HAP-1 (cell line): ENCODE measurements at regions not wholly inside any gene's neighbourhood (a gene's known extent, or its start where the extent isn't known, plus 50 kb on each side); places are given as distances from the start of the nearest gene placed in this dataset.
A peak's percentile ranks its signal among the peaks of the same experiment; 100 is the strongest.

Source experiments
- DNase-seq, 2 experiments: peaks; one replicate each; pipeline ENCODE4 v3.0.0-alpha.2; 2016 to 2020; ENCODE audit warnings: low spot score in 2 of 2
- H3K27me3 ChIP-seq: fragments of 250-450 bp; sonication (Bioruptor Pico); 2 replicates; pipeline ENCODE4 v1.5.1; 2020; ENCODE audit warnings: low read depth, mild to moderate bottlenecking, moderate library complexity
- H3K36me3 ChIP-seq: fragments of 250-450 bp; sonication (Bioruptor Pico); replicated peaks from 2 replicates; pipeline ENCODE4 v1.5.1; 2020; ENCODE audit warnings: mild to moderate bottlenecking
- H3K4me1 ChIP-seq: fragments of 250-450 bp; sonication (Bioruptor Pico); 2 replicates; pipeline ENCODE4 v1.5.1; 2020; ENCODE audit warnings: mild to moderate bottlenecking
- H3K4me3 ChIP-seq: fragments of 250-450 bp; sonication (Bioruptor Pico); 2 replicates; pipeline ENCODE4 v1.5.1; 2020; ENCODE audit warnings: mild to moderate bottlenecking, moderate library complexity
- H3K9me3 ChIP-seq: fragments of 250-450 bp; sonication (Bioruptor Pico); 2 replicates; pipeline ENCODE4 v1.5.1; 2020; ENCODE audit warnings: mild to moderate bottlenecking, moderate library complexity
- in situ Hi-C: fragments of 300-500 bp; cut with MboI; formaldehyde crosslinking; loops from 3 replicates; pipeline ENCODE4 v1.14.3; 2020; ENCODE audit warnings: low sequenced_read_pairs, inconsistent platforms, mixed read lengths

DNA sequence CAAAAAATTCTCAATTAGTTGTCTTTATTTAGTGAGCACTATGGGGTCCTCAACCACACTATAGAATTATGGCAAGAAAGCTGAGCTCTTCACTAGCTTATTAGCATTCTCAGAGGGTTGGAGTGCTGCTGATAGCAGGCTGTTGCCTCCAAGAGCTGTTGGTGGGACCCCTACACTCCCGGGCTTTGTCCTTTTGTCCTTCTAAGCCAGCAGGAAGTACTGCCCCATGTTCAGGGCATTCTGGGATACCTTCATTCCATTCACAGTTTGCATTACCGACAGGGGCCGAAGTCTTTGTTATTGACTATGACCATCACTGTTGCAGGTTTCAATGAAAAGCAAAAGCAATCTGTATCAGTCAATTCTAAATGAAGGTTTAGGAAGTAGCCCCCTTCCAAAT is 89.5 kb upstream of the OTX2 start:
- in situ Hi-C loops = no loop called here
- Histone ChIP-seq H3K27me3 (no peaks in the 10 kb centered on the region), H3K4me3 (no peak overlapping the region), H3K36me3 (no peaks in the 10 kb centered on the region), H3K4me1 (peaks cover 92% of the 10 kb centered on the region), H3K9me3 (no peaks in the 10 kb centered on the region)
- DNase-seq = peak; percentile 42 to 57

DNA sequence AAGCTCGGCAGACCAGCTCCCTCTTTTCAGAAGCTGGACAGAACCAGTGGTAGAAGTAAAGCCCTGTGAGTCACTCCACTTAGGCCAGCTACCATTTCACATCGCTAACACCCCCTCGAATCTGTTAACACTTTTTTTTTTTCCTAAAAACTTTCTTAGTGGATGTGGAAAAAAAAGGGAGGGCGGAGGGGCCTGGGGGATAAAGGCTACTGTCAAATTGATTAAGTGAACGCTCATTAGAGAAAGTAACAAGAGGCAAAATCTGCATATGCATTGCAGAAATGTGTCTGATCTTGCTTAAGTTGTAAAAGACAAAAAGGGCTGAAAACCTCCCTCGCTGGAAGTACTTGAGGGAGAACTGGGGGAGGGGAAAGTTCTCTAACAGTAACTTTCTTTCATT is 86.6 kb upstream of the OTX2 start:
- H3K4me1 ChIP-seq = peaks cover 95% of the 10 kb centered on the region
- no peaks in the 10 kb centered on the region for H3K27me3 ChIP-seq
- no peak overlapping the region for H3K4me3 ChIP-seq
- peak; percentile 77 to 98 for DNase-seq
- H3K36me3 ChIP-seq = no peaks in the 10 kb centered on the region
- in situ Hi-C loops = no loop called here
- no peaks in the 10 kb centered on the region for H3K9me3 ChIP-seq

- no peak for DNase-seq
- H3K4me3 ChIP-seq = no peak overlapping the region
- peaks cover 93% of the 10 kb centered on the region for H3K4me1 ChIP-seq
- no peaks in the 10 kb centered on the region for H3K36me3 ChIP-seq
- no peaks in the 10 kb centered on the region for H3K27me3 ChIP-seq
- H3K9me3 ChIP-seq = no peaks in the 10 kb centered on the region
- in situ Hi-C loops = no loop called here
Measured at GRCh38 chr14:56896231-56896630, 86.0 kb upstream of the OTX2 start.

DNA sequence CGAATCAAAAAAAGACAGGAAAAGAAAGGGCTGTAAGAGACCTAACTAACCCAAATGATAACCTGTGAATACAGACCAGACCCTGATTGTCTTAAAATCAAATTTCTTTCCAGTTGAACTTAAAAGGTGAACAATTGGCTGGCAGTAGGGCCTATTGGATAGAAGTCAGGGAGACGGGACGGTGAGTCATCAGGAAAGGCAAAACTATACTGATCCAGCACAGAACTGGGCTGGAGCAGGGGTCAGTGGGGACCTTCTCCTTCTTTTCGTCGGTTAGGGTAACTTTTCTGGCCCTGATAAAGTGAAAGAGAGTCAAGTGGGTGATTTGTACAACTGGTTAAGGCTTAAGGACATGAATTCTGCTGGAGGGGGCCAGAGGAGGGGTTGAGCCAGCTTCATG is 84.9 kb upstream of the OTX2 start:
- DNase-seq = peak in 1 of 2 experiments; percentile 37
- H3K9me3 ChIP-seq = no peaks in the 10 kb centered on the region

GRCh38 chr14:56894591-56894991 is 84.3 kb upstream of the OTX2 start:
- H3K36me3 ChIP-seq = no peaks in the 10 kb centered on the region
- in situ Hi-C loops = loop anchor here (5.0 kb wide), 1 partner anchor 77 kb away; no protein-coding TSS in a partner anchor
- peak; percentile 76 to 98 for DNase-seq
- no peak overlapping the region for H3K4me3 ChIP-seq
- H3K9me3 ChIP-seq = no peaks in the 10 kb centered on the region
- H3K4me1 ChIP-seq = peaks cover 89% of the 10 kb centered on the region
- no peaks in the 10 kb centered on the region for H3K27me3 ChIP-seq

More for the DNA sequence above, 84.9 kb upstream of the OTX2 start:
- Histone ChIP-seq H3K4me1 (peaks cover 89% of the 10 kb centered on the region), H3K36me3 (no peaks in the 10 kb centered on the region), H3K27me3 (no peaks in the 10 kb centered on the region), H3K4me3 (no peak overlapping the region)
- in situ Hi-C loops = no loop called here

DNA sequence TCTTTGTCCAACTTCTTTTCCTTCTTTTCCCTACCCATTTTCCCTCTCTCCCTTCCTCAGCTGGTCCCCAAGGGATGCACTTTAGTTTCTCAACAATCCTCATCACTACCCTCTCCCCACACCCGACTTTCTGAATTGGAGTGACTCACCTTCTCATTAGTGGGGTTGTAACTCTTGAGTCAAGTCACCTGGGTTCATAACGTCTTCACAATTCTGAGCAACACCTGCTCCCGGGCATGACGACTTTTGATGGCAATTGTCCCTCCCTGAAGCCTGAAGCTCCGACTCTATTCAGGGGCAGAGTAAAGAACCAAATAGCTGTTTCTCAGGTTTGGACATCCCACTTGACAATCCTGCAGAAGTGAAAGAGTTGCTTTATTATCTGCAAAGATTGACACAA is 82.7 kb upstream of the OTX2 start:
- peaks cover 88% of the 10 kb centered on the region for H3K4me1 ChIP-seq
- H3K27me3 ChIP-seq = no peaks in the 10 kb centered on the region
- no peak overlapping the region for H3K4me3 ChIP-seq
- no peak for DNase-seq
- no peaks in the 10 kb centered on the region for H3K36me3 ChIP-seq
- in situ Hi-C loops = loop anchor here (5.0 kb wide), 1 partner anchor 76 kb away; no protein-coding TSS in a partner anchor
- H3K9me3 ChIP-seq = no peaks in the 10 kb centered on the region

GRCh38 chr14:56891226-56891625 is 80.9 kb upstream of the OTX2 start:
- Histone ChIP-seq H3K36me3 (no peaks in the 10 kb centered on the region), H3K4me1 (peaks cover 90% of the 10 kb centered on the region), H3K9me3 (no peaks in the 10 kb centered on the region), H3K4me3 (no peak overlapping the region), H3K27me3 (no peaks in the 10 kb centered on the region)
- DNase-seq = peak; percentile 72 to 97
- in situ Hi-C loops = loop anchor here (5.0 kb wide), 1 partner anchor 74 kb away; no protein-coding TSS in a partner anchor

GRCh38 chr14:56889705-56890104 is 79.4 kb upstream of the OTX2 start:
- no peaks in the 10 kb centered on the region for H3K36me3 ChIP-seq
- H3K27me3 ChIP-seq = no peaks in the 10 kb centered on the region
- in situ Hi-C loops = loop anchor here (5.0 kb wide), 1 partner anchor 72 kb away; no protein-coding TSS in a partner anchor
- no peaks in the 10 kb centered on the region for H3K9me3 ChIP-seq
- DNase-seq = no peak
- no peak overlapping the region for H3K4me3 ChIP-seq
- H3K4me1 ChIP-seq = peaks cover 92% of the 10 kb centered on the region

DNA sequence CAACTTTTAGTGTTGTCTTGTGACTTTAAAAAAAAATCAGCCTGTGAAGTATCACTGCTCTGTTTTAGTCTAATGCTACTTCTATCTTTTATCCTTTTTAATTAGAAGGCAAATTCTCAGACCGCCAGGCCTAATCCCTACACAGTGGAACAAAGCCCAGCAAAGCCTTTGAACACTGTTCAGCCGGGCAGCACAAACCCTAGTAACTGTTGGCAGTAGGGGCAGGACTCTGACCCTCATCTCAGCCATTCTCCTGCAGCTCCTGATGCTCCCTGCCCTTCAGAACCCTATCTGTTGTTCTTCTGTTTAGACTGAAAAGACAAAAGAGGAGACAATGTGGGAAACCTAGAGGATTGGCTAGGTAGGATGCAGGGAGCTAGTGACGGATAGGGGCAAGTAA is 78.0 kb upstream of the OTX2 start:
- peaks cover 83% of the 10 kb centered on the region for H3K4me1 ChIP-seq

GRCh38 chr14:56887216-56887615 is 76.9 kb upstream of the OTX2 start:
- Histone ChIP-seq H3K27me3 (no peaks in the 10 kb centered on the region), H3K4me3 (no peak overlapping the region), H3K9me3 (no peaks in the 10 kb centered on the region), H3K36me3 (no peaks in the 10 kb centered on the region), H3K4me1 (peaks cover 73% of the 10 kb centered on the region)
- in situ Hi-C loops = no loop called here
- DNase-seq = peak in 1 of 2 experiments; percentile 76

More for the DNA sequence above, 78.0 kb upstream of the OTX2 start:
- in situ Hi-C loops = no loop called here
- DNase-seq = peak; percentile 83 to 87
- no peak overlapping the region for H3K4me3 ChIP-seq
- no peaks in the 10 kb centered on the region for H3K27me3 ChIP-seq
- no peaks in the 10 kb centered on the region for H3K36me3 ChIP-seq
- no peaks in the 10 kb centered on the region for H3K9me3 ChIP-seq

GRCh38 chr14:56886471-56887062 is 76.3 kb upstream of the OTX2 start:
- H3K36me3 ChIP-seq = no peaks in the 10 kb centered on the region
- peaks cover 66% of the 10 kb centered on the region for H3K4me1 ChIP-seq
- in situ Hi-C loops = no loop called here
- no peaks in the 10 kb centered on the region for H3K27me3 ChIP-seq
- H3K4me3 ChIP-seq = no peak overlapping the region
- H3K9me3 ChIP-seq = no peaks in the 10 kb centered on the region
- DNase-seq = peak in 1 of 2 experiments; percentile 89

GRCh38 chr14:56885825-56886224 is 75.5 kb upstream of the OTX2 start:
- Histone ChIP-seq H3K27me3 (no peaks in the 10 kb centered on the region), H3K4me3 (no peak overlapping the region), H3K36me3 (no peaks in the 10 kb centered on the region), H3K4me1 (peaks cover 64% of the 10 kb centered on the region), H3K9me3 (no peaks in the 10 kb centered on the region)
- DNase-seq = peak; percentile 54 to 74
- in situ Hi-C loops = no loop called here

DNA sequence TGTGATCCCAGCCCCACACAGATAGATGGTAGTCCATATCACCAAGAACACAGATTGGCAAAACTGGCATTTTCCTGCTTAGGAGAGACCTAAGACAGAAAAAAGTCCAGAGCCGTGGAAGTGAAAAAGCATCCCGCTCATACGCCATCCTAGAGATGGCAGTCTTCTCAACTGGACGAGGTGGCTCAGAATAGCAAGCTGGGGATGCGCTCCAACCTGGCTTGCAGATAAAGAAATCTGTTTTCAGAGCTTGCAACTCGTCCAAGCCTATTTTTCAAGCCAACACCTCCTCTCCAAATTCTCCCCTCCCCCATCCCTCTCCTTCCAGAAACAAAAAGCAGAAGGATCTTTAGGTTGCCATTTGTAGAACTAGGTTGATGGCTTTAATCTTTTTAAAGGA is 74.3 kb upstream of the OTX2 start:
- no peaks in the 10 kb centered on the region for H3K27me3 ChIP-seq
- no peak for DNase-seq
- peaks cover 52% of the 10 kb centered on the region for H3K4me1 ChIP-seq
- H3K36me3 ChIP-seq = no peaks in the 10 kb centered on the region
- in situ Hi-C loops = no loop called here
- no peaks in the 10 kb centered on the region for H3K9me3 ChIP-seq
- no peak overlapping the region for H3K4me3 ChIP-seq

DNA sequence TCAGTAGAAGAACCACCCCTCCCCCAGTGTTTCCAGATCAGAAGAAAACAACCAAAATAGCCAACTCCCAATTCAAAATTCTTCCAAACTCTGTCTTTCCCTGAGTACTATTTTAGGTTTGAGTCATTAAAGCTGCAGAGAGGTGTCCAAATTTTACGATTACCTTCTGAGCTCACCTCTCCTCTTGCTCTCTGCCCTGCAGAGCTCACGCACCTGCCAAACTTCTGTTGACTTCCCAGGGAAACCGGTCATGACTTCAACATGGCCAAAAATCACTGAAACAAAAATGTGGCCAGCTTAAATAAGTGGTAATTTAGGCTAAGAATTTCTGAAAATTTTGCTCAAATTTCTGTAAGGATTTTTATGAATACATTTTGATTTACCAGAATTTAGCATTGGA is 70.9 kb upstream of the OTX2 start:
- no peaks in the 10 kb centered on the region for H3K9me3 ChIP-seq
- no peaks in the 10 kb centered on the region for H3K27me3 ChIP-seq
- H3K4me3 ChIP-seq = no peak overlapping the region
- no peak for DNase-seq
- peaks cover 27% of the 10 kb centered on the region for H3K4me1 ChIP-seq
- no peaks in the 10 kb centered on the region for H3K36me3 ChIP-seq
- in situ Hi-C loops = no loop called here

DNA sequence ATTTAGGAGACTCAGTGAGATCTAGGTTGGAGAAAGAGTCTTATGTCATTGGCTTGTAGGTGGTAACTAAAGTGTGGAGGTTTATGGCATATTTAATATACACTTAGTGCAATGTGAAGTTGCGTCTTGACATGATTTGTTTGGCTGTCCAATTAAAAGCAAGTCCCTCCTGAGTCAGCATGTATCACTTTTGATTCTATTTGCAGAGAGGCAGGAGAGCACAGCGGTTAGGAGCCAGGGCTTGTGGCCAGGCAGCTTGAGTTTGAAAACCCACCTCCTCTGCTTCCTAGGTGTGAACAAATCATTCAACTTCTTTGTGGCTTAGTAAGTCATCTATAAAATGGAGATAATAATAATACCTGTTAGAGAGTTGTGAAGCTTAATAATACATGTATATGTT is 68.5 kb upstream of the OTX2 start:
- peaks cover 18% of the 10 kb centered on the region for H3K4me1 ChIP-seq
- in situ Hi-C loops = no loop called here
- no peaks in the 10 kb centered on the region for H3K36me3 ChIP-seq
- no peaks in the 10 kb centered on the region for H3K9me3 ChIP-seq
- no peaks in the 10 kb centered on the region for H3K27me3 ChIP-seq
- no peak for DNase-seq
- H3K4me3 ChIP-seq = no peak overlapping the region
